HL-60 (cell line): ENCODE measurements at regions not wholly inside any gene's neighbourhood (a gene's known extent, or its start where the extent isn't known, plus 50 kb on each side); places are given as distances from the start of the nearest gene placed in this dataset.

Experiments used
- DNase-seq, 2 experiments: peaks; one replicate each; pipeline ENCODE4 v3.0.0-alpha.2; 2010 to 2020; ENCODE audit warnings: low read depth in 1 of 2, low spot score in 1 of 2
- H3K27ac ChIP-seq: fragments of 250-450 bp; sonication (Bioruptor Pico); replicated peaks from 2 replicates; pipeline ENCODE4 v1.5.1; 2020; ENCODE audit warnings: mild to moderate bottlenecking, moderate library complexity
- H3K27me3 ChIP-seq: fragments of 250-450 bp; sonication (Bioruptor Pico); 2 replicates; pipeline ENCODE4 v1.5.1; 2021; ENCODE audit warnings: mild to moderate bottlenecking, moderate library complexity; ENCODE audit not compliant: insufficient read depth, poor library complexity, severe bottlenecking
- H3K4me3 ChIP-seq: replicated peaks from 2 replicates; pipeline ENCODE4 v1.5.1; 2011; ENCODE audit warnings: mild to moderate bottlenecking, control low read depth, low read length; ENCODE audit not compliant: insufficient read depth
- GABPA ChIP-seq: IDR thresholded peaks from 2 replicates; pipeline ENCODE4 v1.6.1; 2012; ENCODE audit warnings: low read depth
- POLR2AphosphoS5 ChIP-seq: IDR thresholded peaks from 2 replicates; pipeline ENCODE4 v1.6.1; 2012; ENCODE audit warnings: low read depth
- REST ChIP-seq: IDR thresholded peaks from 2 replicates; pipeline ENCODE4 v1.6.1; 2012; ENCODE audit warnings: low read depth; ENCODE audit not compliant: insufficient replicate concordance
- SPI1 ChIP-seq: IDR thresholded peaks from 2 replicates; pipeline ENCODE4 v1.6.1; 2012; ENCODE audit warnings: low read depth, mild to moderate bottlenecking, borderline replicate concordance
- TF ChIP-seq, protein P1 (sequence below): IDR thresholded peaks from one replicate; pipeline ENCODE4 v1.5.1; 2011; ENCODE audit warnings: low read length, control low read depth, inconsistent platforms; ENCODE audit not compliant: insufficient read depth

DNA sequence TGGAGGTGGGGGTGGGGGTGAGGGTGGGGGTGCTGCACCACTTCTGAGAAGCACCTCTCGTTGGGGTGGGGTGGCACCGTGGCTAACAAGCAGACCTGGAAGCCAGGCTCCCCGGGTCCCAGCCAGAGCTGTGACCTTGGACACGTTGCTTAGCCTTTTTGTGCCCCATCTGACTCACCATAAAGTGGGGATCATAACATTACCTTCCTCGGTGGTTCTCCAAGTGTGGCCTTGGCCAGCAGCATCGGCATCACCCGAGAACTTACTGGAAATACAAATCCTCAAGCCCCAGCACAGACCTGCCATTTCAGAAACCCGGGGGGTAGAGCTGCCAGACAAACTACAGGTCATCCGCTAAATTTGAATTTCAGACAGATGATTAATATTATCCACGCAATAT lies 58.7 kb upstream of the SLC66A3 start:
- no peak overlapping the region for H3K27ac ChIP-seq
- H3K4me3 ChIP-seq, result no peak overlapping the region
- no peak for DNase-seq
- no peaks in the 10 kb centered on the region for H3K27me3 ChIP-seq
- TF ChIP-seq, protein P1, sequence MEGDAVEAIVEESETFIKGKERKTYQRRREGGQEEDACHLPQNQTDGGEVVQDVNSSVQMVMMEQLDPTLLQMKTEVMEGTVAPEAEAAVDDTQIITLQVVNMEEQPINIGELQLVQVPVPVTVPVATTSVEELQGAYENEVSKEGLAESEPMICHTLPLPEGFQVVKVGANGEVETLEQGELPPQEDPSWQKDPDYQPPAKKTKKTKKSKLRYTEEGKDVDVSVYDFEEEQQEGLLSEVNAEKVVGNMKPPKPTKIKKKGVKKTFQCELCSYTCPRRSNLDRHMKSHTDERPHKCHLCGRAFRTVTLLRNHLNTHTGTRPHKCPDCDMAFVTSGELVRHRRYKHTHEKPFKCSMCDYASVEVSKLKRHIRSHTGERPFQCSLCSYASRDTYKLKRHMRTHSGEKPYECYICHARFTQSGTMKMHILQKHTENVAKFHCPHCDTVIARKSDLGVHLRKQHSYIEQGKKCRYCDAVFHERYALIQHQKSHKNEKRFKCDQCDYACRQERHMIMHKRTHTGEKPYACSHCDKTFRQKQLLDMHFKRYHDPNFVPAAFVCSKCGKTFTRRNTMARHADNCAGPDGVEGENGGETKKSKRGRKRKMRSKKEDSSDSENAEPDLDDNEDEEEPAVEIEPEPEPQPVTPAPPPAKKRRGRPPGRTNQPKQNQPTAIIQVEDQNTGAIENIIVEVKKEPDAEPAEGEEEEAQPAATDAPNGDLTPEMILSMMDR, result no peak
- TF ChIP-seq REST (no peak), SPI1 (no peak), GABPA (no peak), POLR2AphosphoS5 (no peak)

DNA sequence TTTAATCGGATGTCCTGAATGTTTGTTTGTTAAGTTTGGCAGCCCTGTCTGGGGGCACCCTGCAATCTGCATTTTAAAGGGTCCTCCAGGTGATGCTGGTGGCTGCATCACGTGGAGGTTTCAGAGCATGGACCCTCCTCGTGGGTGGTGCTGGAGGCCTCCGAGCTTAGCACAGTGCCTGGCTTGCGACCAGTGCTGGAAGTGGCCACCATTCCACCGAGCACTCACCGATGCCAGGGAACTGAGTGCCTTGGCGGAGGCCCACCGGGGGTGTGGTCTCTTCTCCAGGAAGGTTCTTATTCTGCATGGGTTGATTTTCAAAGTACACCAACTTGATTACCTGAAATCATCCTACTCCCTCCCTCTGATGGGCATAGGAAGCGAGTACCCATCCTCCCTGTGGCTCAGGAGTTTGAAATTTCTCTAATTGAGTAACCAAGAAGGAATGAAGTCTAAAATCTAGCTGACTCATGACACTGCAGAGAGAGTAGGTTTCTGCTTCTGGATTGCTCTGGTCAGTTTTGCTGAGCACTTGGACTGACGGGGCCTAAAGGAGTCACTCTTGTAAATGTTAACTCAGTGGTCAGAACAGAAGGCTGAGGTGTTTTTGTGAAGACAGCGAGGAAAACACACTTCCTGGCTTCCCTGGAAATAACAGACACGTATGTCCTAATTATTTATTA lies 58.1 kb upstream of the SLC66A3 start:
- TF ChIP-seq POLR2AphosphoS5, result no peak
- no peak for TF ChIP-seq REST
- no peak for TF ChIP-seq SPI1
- no peak for TF ChIP-seq GABPA
- TF ChIP-seq, protein P1, result no peak
- H3K27ac ChIP-seq, result no peak overlapping the region
- no peak for DNase-seq

GRCh38 chr2:11097854-11098387 lies 57.3 kb upstream of the SLC66A3 start:
- no peak overlapping the region for H3K4me3 ChIP-seq
- H3K27ac ChIP-seq, result no peak overlapping the region
- TF ChIP-seq, protein P1, result no peak
- TF ChIP-seq GABPA, result no peak
- TF ChIP-seq SPI1, result no peak
- no peak for TF ChIP-seq REST
- no peak for TF ChIP-seq POLR2AphosphoS5
- no peaks in the 10 kb centered on the region for H3K27me3 ChIP-seq
- no peak for DNase-seq

More for the DNA sequence above, 58.1 kb upstream of the SLC66A3 start:
- Histone ChIP-seq H3K27me3 (no peaks in the 10 kb centered on the region), H3K4me3 (no peak overlapping the region)
